GM12891 (cell line): ENCODE measurements at regions not wholly inside any gene's neighbourhood (a gene's known extent, or its start where the extent isn't known, plus 50 kb on each side); places are given as distances from the start of the nearest gene placed in this dataset.

ENCODE experiments used
- PAX5 ChIP-seq: IDR thresholded peaks from 2 replicates; pipeline ENCODE4 v1.6.1; 2011; ENCODE audit warnings: low read length, moderate library complexity, mild to moderate bottlenecking; ENCODE audit not compliant: insufficient read depth, severe bottlenecking
- POLR2A ChIP-seq: IDR thresholded peaks from 2 replicates; pipeline ENCODE4 v1.6.1; 2011; ENCODE audit warnings: low read depth, low read length, control low read depth
- POLR2AphosphoS5 ChIP-seq: IDR thresholded peaks from 2 replicates; pipeline ENCODE4 v1.6.1; 2011; ENCODE audit warnings: low read depth, low read length, control low read depth
- POU2F2 ChIP-seq: IDR thresholded peaks from 2 replicates; pipeline ENCODE4 v1.6.1; 2011; ENCODE audit warnings: low read depth, mild to moderate bottlenecking, control low read depth, low read length, moderate library complexity
- SPI1 ChIP-seq: IDR thresholded peaks from 2 replicates; pipeline ENCODE4 v1.6.1; 2011; ENCODE audit warnings: low read depth, low read length, control low read depth
- TAF1 ChIP-seq: IDR thresholded peaks from 2 replicates; pipeline ENCODE4 v1.6.1; 2011; ENCODE audit warnings: low read depth, low read length, control low read depth

GRCh38 chr14:71166180-71166837 is 259.1 kb downstream of the PCNX1 start:
- TF ChIP-seq POLR2A (no peak), TAF1 (no peak), POLR2AphosphoS5 (no peak), SPI1 (no peak), POU2F2 (no peak), PAX5 (no peak)
